ENCODE measurements at regions not wholly inside any gene's neighbourhood (a gene's known extent, or its start where the extent isn't known, plus 50 kb on each side); places are given as distances from the start of the nearest gene placed in this dataset.
"Not testable (repeated sequence)": the region's sequence is repeated elsewhere in the genome, so short reads cannot be mapped to it uniquely, and the experiment has no call there.

DNA sequence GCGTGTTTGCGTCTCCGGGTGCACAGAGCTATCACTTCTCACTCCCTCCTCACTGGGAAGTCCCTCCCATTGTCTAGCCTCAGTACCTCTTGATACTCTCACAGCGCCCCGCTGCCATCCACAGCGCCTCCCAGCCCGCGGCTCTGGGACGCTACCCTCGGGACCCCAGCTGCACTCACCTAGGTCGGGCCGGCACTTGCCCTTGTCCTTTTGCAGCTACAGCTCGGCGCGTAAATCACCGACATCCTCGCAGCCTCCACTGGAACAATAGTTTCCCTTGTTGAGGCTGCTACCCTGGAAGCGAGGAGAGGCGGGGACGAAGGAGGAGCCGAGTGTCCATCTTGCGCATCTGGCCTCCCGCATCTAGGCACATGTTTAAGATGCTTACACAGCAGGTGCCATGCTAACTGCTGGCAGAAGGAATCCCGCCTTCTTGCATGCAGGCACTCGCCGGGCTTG is 269.5 kb upstream of the HSFY2 start:
- DNase-seq = no peak

DNA sequence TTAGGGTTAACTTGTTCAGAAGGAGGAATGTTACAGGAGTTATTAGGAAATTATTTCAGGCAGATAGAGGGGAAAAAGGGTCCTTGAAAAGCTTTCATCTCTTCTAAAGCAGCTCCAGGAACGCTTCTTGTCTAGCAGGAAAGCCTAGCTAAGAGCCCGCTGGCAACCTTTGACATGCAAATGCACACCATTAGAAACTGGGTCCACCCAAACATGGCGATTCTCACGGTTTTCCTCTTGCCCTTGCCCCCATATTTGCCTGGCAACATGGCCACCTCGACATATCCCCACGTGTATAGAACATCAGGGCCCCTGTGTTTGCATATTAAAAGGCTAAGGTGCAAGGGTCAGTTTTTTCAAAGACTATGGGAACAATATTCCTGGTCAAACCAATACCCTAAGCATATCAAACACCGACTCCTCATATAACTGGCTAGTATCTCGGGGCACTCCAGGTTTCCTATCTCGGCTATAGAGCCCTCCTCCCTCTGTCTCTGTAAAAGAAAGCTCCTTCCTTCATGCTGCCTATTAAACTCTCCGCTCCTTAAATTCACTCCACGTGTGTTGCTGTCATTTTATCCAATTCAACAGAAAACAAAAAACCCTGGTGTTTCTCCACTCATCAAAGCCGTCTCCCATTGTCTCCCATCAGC is 268.9 kb upstream of the HSFY2 start:
- DNase-seq = no peak

DNA sequence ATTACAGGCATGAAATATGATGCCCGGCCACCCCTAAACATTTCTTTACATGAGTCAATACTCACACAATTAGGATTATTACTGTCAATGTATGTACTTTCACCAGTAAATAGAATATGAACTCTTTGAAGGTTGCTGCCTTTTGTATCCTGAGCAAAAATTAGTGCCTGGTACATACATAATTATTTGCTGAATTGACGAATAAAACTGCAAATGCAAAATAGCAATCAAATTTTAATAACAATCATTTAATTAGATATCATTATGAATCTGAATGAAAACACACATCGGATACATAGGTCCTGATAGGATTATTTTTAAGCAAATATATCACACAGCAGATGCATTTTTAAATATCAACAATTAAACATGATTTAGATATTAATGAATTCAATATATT is 253.1 kb upstream of the HSFY2 start:
- DNase-seq = no peak

DNA sequence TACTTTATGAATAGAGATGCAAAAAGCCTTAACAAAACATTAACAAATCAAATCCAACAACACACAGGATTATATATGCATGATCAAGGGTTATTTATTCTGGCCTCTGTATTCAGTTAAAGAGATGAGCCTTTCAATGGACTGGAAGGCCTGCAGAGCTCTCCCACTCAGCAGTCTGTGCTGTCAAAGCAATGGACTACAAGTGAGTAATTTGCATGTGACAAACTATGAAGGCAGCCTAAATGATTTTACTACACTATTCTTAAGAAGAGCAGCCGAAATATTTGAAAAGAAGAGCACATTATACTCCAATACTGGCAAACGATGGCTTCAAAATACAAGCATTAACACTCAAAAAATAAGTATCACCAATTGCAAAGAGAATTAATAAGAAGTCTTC is 250.4 kb upstream of the HSFY2 start:
- DNase-seq = peak in 3 of 4 experiments; percentile 9 to 19 (median 17)

DNA sequence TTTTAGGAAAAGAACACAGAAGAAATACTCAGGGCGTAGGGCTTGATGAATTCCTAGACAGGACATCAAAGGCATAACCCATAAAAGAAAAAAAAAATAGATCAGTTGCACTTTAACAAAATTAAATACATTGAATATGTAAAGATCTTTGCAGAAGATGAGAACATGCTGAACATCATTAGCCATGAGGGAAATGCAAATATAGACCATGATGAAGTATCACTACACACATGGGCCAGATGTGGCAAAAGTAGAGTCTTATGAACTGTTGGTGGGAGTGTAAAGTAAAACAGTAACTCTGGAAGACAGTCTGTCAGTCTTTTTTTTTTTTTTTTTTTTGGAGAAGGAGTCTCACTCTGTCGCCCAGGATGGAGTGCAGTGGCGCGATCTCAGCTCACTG is 246.7 kb upstream of the HSFY2 start:
- no peak for DNase-seq

DNA sequence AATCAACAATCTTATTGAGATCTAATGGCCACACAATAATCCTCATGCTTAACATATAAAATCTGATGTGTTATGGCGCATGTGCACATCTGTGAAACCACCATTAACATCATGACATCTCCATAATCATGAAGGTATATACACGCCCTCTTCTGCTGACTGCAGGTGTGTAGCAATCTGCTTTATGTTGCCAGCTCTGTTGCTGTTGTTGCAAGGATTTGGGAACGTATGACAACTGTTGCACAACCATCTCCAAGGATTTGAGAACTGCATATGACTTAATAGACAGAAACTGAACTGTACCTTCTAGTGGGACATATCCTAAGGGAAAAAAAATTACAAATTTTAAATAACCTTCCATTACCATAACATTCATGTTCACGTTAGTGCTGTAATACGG is 243.5 kb upstream of the HSFY2 start:
- DNase-seq = no peak

DNA sequence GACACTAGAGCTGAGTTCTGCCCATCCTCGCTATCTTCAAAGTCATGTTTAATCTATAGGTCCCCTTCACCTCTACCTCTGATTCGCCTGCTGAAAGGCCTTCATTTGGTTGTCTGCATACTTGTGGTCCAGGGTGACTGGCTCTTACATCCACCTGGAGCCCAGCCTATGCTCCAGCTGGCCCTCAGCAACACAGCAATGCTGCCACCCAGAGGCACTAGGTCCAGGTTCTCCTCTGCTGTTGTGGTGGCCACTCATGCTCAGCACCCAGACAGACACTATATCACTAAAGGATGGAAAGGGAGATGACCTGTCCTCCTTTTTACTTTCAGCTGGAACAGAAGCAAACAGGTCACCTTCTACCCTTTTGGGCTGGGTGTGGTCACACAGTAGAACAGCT is 242.3 kb upstream of the HSFY2 start:
- no peak for DNase-seq

DNA sequence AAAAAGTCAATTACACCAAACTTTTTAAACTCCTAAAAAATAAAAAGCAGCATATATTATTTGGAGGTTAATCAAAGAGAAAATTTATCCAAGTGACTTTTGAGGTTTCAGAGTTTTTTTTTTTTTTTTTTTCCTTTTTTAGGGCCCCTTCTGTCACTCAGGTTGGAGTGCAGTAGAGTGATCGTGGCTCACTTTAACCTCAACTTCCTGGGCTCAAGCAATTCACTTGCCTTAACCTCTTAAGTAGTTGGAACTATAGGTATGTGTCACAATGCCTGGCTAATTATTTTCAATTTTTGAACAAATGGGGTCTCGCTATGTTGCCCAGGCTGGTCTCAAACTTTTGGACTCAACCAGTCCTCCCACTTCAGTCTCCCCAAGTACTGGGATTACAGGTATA is 241.7 kb upstream of the HSFY2 start:
- DNase-seq = no peak

DNA sequence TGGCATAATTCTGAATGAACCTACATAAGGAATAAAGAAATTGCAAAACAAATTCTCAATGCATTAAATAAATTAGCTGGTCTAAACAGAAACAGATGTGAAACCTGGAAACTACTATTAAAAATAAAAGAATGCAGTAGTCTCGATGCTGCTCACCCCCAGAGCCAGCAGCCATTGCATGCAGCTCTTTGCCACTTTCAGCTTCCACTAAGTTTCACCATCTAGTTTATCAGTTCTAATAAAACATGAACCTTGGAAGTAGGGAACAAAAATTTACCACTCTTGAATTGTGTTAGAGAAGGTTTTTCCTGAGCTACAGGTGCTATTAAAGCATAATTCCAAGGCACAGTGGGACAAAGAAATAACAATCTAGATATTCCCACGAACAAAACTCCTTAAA is 239.4 kb upstream of the HSFY2 start:
- no peak for DNase-seq

DNA sequence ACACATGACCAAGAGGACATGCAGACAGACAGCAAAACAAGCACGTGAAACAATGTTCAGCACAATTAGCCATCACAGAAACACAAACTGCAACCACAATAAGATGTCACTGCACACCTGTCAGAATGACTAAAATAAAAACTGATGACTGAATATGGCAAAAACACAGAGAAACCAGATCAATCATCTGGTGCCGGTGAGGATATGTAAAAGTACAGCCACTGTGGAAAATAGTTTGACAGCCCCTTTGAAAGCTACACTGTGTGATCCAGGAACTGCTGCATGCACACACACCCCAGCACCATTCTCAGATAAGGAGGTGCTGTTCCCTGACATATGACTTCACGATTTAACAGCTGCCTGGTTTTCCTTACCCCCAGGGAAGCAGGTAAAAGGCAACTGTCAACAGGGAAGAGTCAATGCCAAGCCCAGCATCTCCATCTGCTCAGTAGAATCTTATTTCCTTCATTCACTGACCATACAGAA is 238.1 kb upstream of the HSFY2 start:
- no peak for DNase-seq

DNA sequence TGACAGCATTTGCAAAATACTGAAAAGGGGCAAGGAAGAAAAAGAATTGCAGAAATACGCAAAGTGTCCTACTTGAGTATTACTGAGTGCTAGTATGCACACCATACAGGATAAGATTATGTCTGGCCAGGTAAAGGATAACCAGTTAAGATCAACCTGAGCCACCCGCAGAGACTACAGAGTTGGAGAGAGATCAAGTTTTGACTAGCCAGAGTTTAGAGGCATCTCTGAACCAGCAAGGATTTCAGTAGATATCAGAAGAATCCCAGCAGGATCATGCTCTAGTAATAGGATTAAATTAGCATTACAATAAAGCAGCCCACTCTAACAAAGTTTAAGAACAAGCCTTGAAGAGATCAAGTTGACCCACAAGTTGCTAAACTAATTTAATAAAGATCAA is 232.7 kb upstream of the HSFY2 start:
- no peak for DNase-seq

DNA sequence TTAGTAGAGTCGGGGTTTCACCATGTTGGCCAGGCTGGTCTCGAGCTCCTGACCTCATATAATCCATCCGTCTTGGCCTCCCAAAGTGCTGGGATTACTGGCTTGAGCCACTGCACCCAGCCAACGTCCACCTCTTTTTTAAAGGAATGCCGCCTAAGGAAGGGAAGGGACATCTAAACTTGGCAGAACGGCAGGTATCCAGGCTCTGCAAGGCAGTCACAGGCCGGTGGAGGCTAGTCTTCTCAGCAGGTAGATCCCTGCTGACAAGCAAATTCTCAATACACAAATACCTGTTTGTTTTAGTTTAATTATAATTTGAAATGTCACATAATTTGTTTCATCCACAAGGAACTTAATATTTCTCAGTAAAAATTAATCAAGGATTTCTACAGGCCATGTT is 232.0 kb upstream of the HSFY2 start:
- DNase-seq = no peak

DNA sequence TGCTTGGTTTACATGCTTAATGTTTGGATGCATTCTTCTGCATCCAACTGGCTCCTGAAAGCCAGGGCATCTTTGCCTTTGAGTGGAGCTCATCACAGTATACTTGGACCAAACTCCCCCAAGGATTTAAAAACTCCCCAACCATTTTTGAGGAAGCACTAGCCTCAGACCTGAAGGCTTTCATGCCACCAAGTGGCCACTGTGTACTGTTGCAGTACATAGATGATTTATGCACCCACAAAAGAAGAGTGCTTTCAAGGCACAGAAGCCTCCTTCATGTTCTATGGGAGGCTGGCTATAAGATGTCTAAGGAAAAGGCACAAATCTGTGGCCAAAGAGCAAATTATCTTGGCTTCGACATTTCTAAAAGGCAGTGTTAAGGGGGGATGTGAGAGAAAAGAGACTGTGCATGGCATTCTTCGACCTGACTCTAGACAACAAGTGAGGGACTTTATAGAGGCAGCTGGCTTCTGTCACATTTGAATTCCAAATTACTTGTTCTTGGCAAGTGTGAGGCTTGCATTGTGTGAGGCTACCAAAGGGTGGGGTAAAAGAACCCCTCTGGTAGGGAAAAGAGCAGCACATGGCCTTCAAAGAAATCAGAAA is 224.2 kb upstream of the HSFY2 start:
- DNase-seq = peak in 3 of 4 experiments; percentile 0 to 8 (median 2)

DNA sequence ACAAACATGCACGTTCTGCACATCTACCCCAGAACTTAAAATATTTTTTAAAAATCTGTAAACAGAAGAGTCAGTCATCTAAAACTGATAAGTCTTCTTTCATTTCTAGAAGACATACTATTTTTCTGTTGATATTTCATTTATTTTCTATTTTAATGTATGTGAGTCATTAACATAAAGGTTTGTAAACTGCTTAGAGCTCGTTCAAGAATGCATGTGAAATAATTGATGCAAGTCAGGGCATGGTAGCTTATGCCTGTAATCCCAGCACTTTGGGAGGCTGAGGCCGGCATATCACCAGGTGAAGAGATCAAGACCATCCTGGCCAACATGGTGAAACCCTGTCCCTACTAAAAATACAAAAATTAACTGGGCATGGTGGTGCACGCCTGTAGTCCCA is 219.9 kb upstream of the HSFY2 start:
- DNase-seq = no peak

DNA sequence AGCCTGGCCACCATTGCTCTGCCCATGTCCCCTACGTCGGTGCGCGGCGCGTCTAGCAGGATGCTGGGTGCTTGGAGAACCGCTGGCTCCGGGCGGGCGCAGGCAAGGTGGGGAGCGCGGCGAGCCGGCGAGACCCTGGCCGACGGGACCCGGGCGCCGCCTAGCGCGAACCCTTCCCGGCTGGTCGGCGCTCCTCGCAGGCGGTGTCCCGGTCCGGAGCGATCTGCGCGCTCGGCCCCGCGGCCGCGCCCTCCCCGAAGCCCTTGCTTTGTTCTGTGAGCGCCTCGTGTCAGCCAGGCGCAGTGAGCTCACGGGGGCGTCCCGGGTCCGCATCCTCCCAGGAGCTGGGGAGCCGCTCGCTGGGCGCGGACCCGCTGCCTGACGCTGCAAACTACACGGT is 219.1 kb upstream of the HSFY2 start:
- not testable (repeated sequence) for DNase-seq

DNA sequence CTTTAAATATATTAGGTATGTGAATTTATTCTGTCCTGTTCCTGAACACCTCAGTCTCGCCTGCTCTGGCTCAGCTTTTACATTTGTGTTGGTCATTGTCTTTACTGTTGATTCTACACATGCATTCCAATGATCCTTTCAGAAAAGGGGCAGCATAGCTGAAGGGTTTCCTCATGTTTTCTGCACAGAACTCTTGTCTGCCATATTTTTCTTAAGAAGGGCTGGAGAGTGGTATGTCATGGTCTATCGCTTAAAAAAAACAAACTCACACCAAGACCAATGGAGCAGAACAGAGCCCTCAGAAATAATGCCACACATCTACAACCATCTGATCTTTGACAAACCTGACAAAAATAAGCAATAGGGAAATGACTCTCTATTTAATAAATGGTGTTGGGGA is 215.8 kb upstream of the HSFY2 start:
- no peak for DNase-seq

DNA sequence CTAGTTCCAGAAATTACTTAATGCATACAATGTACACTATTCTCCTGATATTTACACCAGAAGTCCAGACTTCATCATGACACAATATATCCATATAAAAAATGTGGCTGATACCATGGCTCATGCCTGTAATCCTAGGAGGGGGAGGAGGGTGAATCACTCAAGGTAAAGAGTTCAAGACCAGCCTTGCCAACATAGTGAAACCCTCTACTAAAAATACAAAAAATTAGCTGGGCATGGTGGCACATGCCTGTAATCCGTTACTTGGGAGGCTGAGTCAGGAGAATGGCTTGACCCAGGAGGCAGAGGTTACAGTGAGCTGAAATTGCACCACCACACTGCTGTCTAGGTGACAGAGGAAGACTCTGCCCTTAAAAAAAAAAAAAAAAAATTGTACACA is 192.5 kb upstream of the HSFY2 start:
- no peak for DNase-seq

DNA sequence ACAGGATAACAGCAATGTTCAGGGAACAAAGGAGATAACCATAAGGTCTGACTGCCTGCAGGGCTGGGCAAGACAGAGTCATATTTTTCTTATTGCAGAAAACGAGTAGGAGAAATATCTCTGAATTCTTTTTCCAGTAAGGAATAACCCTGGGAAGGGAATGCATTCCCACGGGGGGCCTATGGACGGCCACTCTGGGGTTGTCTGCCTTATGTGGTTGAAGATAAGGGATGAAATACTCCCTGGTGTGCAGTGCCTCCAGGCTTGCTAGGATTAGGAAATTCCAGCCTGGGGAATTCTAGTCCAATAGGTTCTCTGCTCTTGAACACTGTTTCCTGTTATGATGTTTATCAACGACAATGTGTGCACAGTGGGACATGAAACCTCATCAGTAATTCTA is 185.3 kb upstream of the HSFY2 start:
- no peak for DNase-seq

DNA sequence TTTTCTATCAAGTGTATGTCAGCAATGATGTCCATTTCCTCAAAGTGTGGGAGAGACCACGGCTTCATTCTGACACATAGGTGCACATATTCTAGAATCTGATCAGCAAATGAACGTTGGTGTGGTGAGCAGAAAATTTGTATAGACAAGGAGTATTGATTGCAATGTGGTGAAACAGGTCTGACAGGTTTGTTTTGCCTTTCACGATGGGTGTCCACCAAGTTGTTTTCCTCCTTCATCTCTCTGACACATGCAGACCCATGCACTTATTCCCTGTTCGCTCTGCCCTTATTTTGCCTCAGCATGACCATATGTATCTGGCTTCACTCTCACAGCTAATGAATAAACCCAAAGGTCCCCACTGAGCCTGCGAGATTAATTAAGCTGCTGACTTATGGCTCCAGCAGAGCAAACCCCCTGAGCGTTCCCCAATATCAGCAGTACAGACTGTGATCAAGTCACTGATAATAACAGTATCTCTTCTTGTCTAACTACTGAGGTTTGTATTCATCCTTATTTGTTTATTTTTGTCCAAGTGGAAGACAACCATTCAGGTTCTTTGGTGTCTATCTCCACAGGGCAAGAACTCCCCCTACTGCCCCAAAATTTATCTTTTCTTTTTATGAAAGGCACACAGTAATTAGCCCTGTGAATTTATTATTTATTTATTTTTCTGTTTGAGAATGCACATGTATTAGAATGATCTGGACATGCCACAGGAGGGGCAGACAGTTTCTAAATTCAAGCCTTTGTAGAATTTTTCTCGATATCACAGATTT is 178.3 kb upstream of the HSFY2 start:
- no peak for DNase-seq

DNA sequence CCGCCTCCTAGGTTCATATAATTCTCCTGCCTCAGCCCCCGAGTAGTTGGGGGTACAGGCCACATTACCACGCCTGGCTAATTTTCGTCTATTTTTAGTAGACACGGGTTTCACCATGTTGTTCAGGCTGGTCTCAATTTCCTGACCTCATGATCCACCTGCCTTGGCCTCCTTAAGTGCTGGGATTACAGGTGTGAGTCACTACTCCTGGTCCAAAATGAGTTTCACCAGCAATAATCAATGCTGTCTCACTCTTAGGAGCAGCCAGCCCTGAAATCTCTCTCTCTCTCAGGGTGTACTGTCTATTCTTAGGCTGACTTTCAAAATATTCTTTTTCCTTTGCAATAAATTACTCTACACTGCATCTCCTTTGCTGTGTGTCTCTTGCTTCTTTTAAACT is 177.5 kb upstream of the HSFY2 start:
- no peak for DNase-seq

DNA sequence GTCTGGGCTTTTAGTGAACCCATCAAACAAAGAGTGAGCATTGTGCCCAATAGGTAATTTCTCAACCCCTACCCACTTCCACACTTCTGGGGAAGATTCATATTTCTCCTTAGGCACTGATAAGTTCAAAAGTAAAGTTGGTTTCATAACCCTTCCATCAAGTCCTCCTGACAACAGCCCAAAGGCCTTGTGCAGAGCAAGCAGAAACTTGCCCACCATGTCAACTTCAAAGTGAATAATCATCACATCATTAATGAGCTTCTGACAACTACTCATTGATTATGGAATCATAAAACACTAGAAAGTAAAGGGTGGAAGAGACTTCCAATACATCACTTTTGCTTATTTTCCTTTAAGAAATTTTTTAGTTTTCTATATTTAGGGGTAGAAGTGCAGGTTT is 163.3 kb upstream of the HSFY2 start:
- DNase-seq = no peak

DNA sequence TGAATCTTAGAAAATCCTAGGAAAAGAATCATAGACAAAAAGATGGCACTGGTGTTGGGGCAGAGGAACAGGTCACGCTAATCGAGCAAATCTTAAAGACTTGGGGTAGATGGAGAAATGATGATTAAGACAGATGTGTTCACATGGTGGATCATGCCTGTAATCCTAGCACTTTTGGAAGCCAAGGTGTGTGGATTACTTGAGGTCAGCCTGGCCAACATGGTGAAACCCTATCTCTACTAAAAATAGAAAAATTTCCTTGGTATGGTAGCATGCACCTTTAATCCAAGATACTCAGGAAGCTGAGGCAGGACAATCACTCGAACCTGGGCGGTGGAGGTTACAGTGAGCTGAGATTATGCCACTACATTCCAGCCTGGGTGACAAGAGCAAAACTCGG is 145.7 kb upstream of the HSFY2 start:
- no peak for DNase-seq

DNA sequence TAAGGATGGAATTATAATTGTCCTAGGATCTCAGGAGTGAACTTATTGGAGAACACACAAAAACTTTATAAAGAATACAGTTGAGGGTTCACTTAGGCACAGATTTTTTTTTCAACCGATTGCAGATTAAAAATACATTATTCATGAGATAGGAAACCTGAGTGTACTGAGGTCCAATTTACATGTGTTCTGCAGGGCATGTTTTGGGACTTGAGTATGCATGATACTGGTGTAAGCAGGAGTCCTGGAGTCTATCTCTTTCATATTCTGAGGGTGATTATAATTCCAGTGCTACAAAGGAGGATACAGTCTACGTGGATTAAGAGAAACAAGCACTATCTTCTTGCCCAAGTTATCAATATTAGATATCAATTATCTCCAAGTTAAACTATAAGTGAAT is 139.3 kb upstream of the HSFY2 start:
- DNase-seq = no peak

DNA sequence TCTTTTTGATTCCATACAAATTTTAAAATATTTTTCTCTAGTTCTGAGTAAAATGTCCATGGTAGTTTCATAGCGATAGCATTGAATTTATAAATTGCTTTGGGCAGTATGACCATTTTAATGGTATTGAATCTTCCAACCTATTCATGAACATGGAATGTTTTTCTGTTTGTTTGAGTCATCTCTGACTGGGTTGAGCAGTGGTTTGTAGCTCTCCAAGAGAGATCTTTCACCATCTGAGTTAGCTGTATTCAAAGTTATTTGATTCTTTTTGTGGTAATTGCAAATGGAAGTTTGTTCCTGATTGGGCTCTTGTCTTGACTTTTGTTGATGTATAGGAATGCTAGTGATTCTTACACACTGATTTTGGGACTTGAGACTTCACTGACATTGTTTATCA is 136.3 kb upstream of the HSFY2 start:
- DNase-seq = no peak

Data from suppressor macrophage (primary cell).